BJ (cell line): ENCODE measurements at regions not wholly inside any gene's neighbourhood (a gene's known extent, or its start where the extent isn't known, plus 50 kb on each side); places are given as distances from the start of the nearest gene placed in this dataset.

Experiments
- CTCF ChIA-PET: fragments of 350-600 bp; formaldehyde crosslinking; extraction: SDS; loops from one replicate; lab custom pipeline; 2021; ENCODE audit warnings: antibody characterized with exemption, inconsistent platforms; lab: Yijun Ruan, JAX
- POLR2A ChIA-PET: fragments of 300-600 bp; sonication (Branson Sonifier 250); formaldehyde crosslinking; extraction: SDS; loops from one replicate; lab custom pipeline; 2021; ENCODE audit warnings: antibody characterized with exemption; lab: Charles Lee
- DNase-seq: peaks from one replicate; pipeline ENCODE4 v3.0.0-alpha.2; 2011; ENCODE audit warnings: low read depth
- H3K27me3 ChIP-seq: 2 replicates; pipeline ENCODE4 v1.6.0; 2011; ENCODE audit warnings: low read length; ENCODE audit not compliant: control insufficient read depth, insufficient read depth
- H3K36me3 ChIP-seq: 2 replicates; pipeline ENCODE4 v1.5.1; 2011; ENCODE audit warnings: low read length; ENCODE audit not compliant: control insufficient read depth, insufficient read depth
- H3K4me3 ChIP-seq: 2 replicates; pipeline ENCODE4 v1.5.1; 2011; ENCODE audit warnings: low read depth, mild to moderate bottlenecking, control low read depth, low read length
- CTCF ChIP-seq: IDR thresholded peaks from 2 replicates; pipeline ENCODE4 v1.5.1; 2011; ENCODE audit warnings: low read depth, mild to moderate bottlenecking, control low read depth, inconsistent platforms, low read length, moderate library complexity; ENCODE audit not compliant: insufficient read depth

GRCh38 chr3:177810162-177810623 lies 612.9 kb upstream of the TBL1XR1 start:
- CTCF ChIA-PET: interaction anchor here (0.6 kb wide), 1 partner anchor 1664 kb away, joined by 3 read pairs; no protein-coding TSS in a partner anchor
- POLR2A ChIA-PET: no interaction called here
- no peak for TF ChIP-seq CTCF
- no peak overlapping the region for H3K4me3 ChIP-seq
- peak; percentile 91 for DNase-seq
- H3K27me3 ChIP-seq: no peaks in the 10 kb centered on the region
- H3K36me3 ChIP-seq: no peaks in the 10 kb centered on the region

GRCh38 chr3:177811112-177811511 lies 613.8 kb upstream of the TBL1XR1 start:
- TF ChIP-seq CTCF: no peak
- ChIA-PET POLR2A (no interaction called here), CTCF (no interaction called here)

GRCh38 chr3:177811835-177812234 lies 614.6 kb upstream of the TBL1XR1 start:
- TF ChIP-seq CTCF: no peak
- Histone ChIP-seq H3K27me3 (no peaks in the 10 kb centered on the region), H3K4me3 (no peak overlapping the region), H3K36me3 (no peaks in the 10 kb centered on the region)
- ChIA-PET POLR2A (no interaction called here), CTCF (no interaction called here)
- DNase-seq: no peak

More at GRCh38 chr3:177811112-177811511, 613.8 kb upstream of the TBL1XR1 start:
- H3K4me3 ChIP-seq: no peak overlapping the region
- no peak for DNase-seq
- H3K27me3 ChIP-seq: no peaks in the 10 kb centered on the region
- H3K36me3 ChIP-seq: no peaks in the 10 kb centered on the region

- POLR2A ChIA-PET: no interaction called here
- no peak for TF ChIP-seq CTCF
- no peak for DNase-seq
- Histone ChIP-seq H3K4me3 (no peak overlapping the region), H3K36me3 (no peaks in the 10 kb centered on the region), H3K27me3 (no peaks in the 10 kb centered on the region)
- CTCF ChIA-PET: no interaction called here
Observed at GRCh38 chr3:177812492-177812891, 615.2 kb upstream of the TBL1XR1 start.

- POLR2A ChIA-PET: no interaction called here
- DNase-seq: no peak
- CTCF ChIA-PET: no interaction called here
- TF ChIP-seq CTCF: no peak
- H3K27me3 ChIP-seq: no peaks in the 10 kb centered on the region
- H3K4me3 ChIP-seq: no peak overlapping the region
- no peaks in the 10 kb centered on the region for H3K36me3 ChIP-seq
Observed at GRCh38 chr3:177813322-177813721, 616.0 kb upstream of the TBL1XR1 start.
